Fibroblast of peridontal ligament (primary cell): ENCODE measurements at regions not wholly inside any gene's neighbourhood (a gene's known extent, or its start where the extent isn't known, plus 50 kb on each side); places are given as distances from the start of the nearest gene placed in this dataset.
"Not testable (repeated sequence)": the region's sequence is repeated elsewhere in the genome, so short reads cannot be mapped to it uniquely, and the experiment has no call there.

ENCODE experiments used
- DNase-seq: peaks from one replicate; pipeline ENCODE4 v3.0.0-alpha.2; 2010; ENCODE audit errors: extremely low read depth

- DNase-seq, result not testable (repeated sequence)
Observed at GRCh38 chr5:176060472-176061268, 92.6 kb upstream of the THOC3 start.

GRCh38 chr5:176061269-176061622 lies 93.1 kb upstream of the THOC3 start:
- not testable (repeated sequence) for DNase-seq

- not testable (repeated sequence) for DNase-seq
Observed at GRCh38 chr5:176061660-176062059, 93.5 kb upstream of the THOC3 start.

- not testable (repeated sequence) for DNase-seq
Observed at GRCh38 chr5:176066262-176066945, 98.3 kb upstream of the THOC3 start.

- not testable (repeated sequence) for DNase-seq
Observed at GRCh38 chr5:176067162-176067561, 99.0 kb upstream of the THOC3 start.

GRCh38 chr5:176067948-176068347 lies 99.8 kb upstream of the THOC3 start:
- DNase-seq, result not testable (repeated sequence)

- DNase-seq, result not testable (repeated sequence)
Observed at GRCh38 chr5:176073996-176074571, 106.0 kb upstream of the THOC3 start.

GRCh38 chr5:176083717-176084116 lies 115.6 kb upstream of the THOC3 start:
- not testable (repeated sequence) for DNase-seq

GRCh38 chr5:176103083-176103482 lies 135.0 kb upstream of the THOC3 start:
- DNase-seq, result not testable (repeated sequence)

- not testable (repeated sequence) for DNase-seq
Observed at GRCh38 chr5:176112888-176113287, 125.3 kb upstream of the SIMC1 start.

GRCh38 chr5:176113673-176114335 lies 124.4 kb upstream of the SIMC1 start:
- DNase-seq, result not testable (repeated sequence)

GRCh38 chr5:176114825-176115224 lies 123.4 kb upstream of the SIMC1 start:
- not testable (repeated sequence) for DNase-seq

GRCh38 chr5:176117699-176118238 lies 120.5 kb upstream of the SIMC1 start:
- not testable (repeated sequence) for DNase-seq

- DNase-seq, result not testable (repeated sequence)
Observed at GRCh38 chr5:176122361-176122760, 115.9 kb upstream of the SIMC1 start.

GRCh38 chr5:176124120-176124519 lies 114.1 kb upstream of the SIMC1 start:
- not testable (repeated sequence) for DNase-seq

- no peak for DNase-seq
Observed at GRCh38 chr5:176131771-176132170, 106.5 kb upstream of the SIMC1 start.

- DNase-seq, result no peak
Observed at GRCh38 chr5:176132471-176133288, 105.5 kb upstream of the SIMC1 start.

- DNase-seq, result no peak
Observed at GRCh38 chr5:176133289-176133870, 104.8 kb upstream of the SIMC1 start.

GRCh38 chr5:176133877-176134276 lies 104.3 kb upstream of the SIMC1 start:
- DNase-seq, result no peak

GRCh38 chr5:176134529-176135223 lies 103.5 kb upstream of the SIMC1 start:
- no peak for DNase-seq
